Gastroesophageal sphincter (tissue), 4 donors: ENCODE measurements at regions not wholly inside any gene's neighbourhood (a gene's known extent, or its start where the extent isn't known, plus 50 kb on each side); places are given as distances from the start of the nearest gene placed in this dataset.
"Not testable (repeated sequence)": the region's sequence is repeated elsewhere in the genome, so short reads cannot be mapped to it uniquely, and the experiment has no call there.

Experiments used
- ATAC-seq: fragments of 150-250 bp; one replicate; pipeline ENCODE4 v1.9.1; 2016; ENCODE audit warnings: mild to moderate bottlenecking, moderate library complexity
- H3K27ac ChIP-seq, 4 donors: fragments of 200-600 bp; sonication (generic) in 3 of 4; 1 replicate in 3 of 4; 2 replicates in 1 of 4; pipeline ENCODE4 v1.5.1; 2016 to 2019
- H3K27me3 ChIP-seq: fragments of 200-600 bp; sonication (generic); one replicate; pipeline ENCODE4 v1.5.1; 2019
- H3K36me3 ChIP-seq, 2 donors: fragments of 200-600 bp; sonication (generic); one replicate each; pipeline ENCODE4 v1.5.1; 2019; ENCODE audit warnings: control low read depth in 1 of 2
- H3K4me1 ChIP-seq, 3 donors: fragments of 200-600 bp; sonication (generic); 1 replicate in 2 of 3; 2 replicates in 1 of 3; pipeline ENCODE4 v1.5.1; 2016 to 2019; ENCODE audit warnings: control low read depth in 2 of 3
- H3K4me3 ChIP-seq, 2 donors: fragments of 200-600 bp; sonication (generic); one replicate each; pipeline ENCODE4 v1.5.1; 2019; ENCODE audit warnings: mild to moderate bottlenecking in 1 of 2, moderate library complexity in 1 of 2
- H3K9me3 ChIP-seq, 3 donors: fragments of 200-600 bp; sonication (generic); one replicate each; pipeline ENCODE4 v1.5.1; 2017 to 2019; ENCODE audit warnings: control low read depth in 2 of 3
- CTCF ChIP-seq, 4 experiments: fragments of 200-600 bp in 2 of 4; fragments of 450-650 bp in 2 of 4; sonication (generic) in 1 of 4; IDR thresholded peaks; one replicate each; pipeline ENCODE4 v1.5.1; 2017 to 2019; ENCODE audit warnings: antibody characterized with exemption in 4 of 4, mild to moderate bottlenecking in 2 of 4, moderate library complexity in 2 of 4
- EP300 ChIP-seq: sonication (generic); formaldehyde crosslinking; IDR thresholded peaks from one replicate; pipeline ENCODE4 v1.6.1; 2017; ENCODE audit warnings: antibody characterized with exemption, mild to moderate bottlenecking
- POLR2A ChIP-seq, 2 donors: fragments of 450-650 bp; IDR thresholded peaks; one replicate each; pipeline ENCODE4 v1.6.1; 2017; ENCODE audit warnings: antibody characterized with exemption in 2 of 2, mild to moderate bottlenecking in 2 of 2, moderate library complexity in 1 of 2
- POLR2AphosphoS5 ChIP-seq: sonication (generic); formaldehyde crosslinking; IDR thresholded peaks from one replicate; pipeline ENCODE4 v1.6.1; 2017; ENCODE audit warnings: antibody characterized with exemption
- WGBS, 2 donors: methylation state at CpG; one replicate each; pipeline ENCODE4 v1.1.5; 2018; ENCODE audit warnings: low coverage in 1 of 2; 5-methylcytosine and 5-hydroxymethylcytosine counted together

- TF ChIP-seq CTCF (IDR thresholded peaks at IDR 0.05) = no peak
- TF ChIP-seq POLR2AphosphoS5 = no peak
- TF ChIP-seq POLR2A (IDR thresholded peaks at IDR 0.05) = no peak
- no peak for TF ChIP-seq EP300
- H3K4me3 ChIP-seq = no peak overlapping the region
- no peaks in the 10 kb centered on the region for H3K27me3 ChIP-seq
- H3K36me3 ChIP-seq = no peaks in the 10 kb centered on the region
- no peak overlapping the region for H3K27ac ChIP-seq
- H3K4me1 ChIP-seq = peaks cover 0 to 8% (median 0%) of the 10 kb centered on the region in 3 donors
- H3K9me3 ChIP-seq = no peaks in the 10 kb centered on the region
- no peak for ATAC-seq
- 85% methylated on average over 14 of the region's 19 CpGs; no CpG with 5 or more reads in 1 of the 2 donors for WGBS, 2 donors
Observed at GRCh38 chr2:235105821-235106359, 154.1 kb downstream of the SH3BP4 start.

GRCh38 chr2:235106874-235107639 lies 155.2 kb downstream of the SH3BP4 start:
- 0 to 61% methylated on average over 1 to 9 of the region's 10 CpGs for WGBS, 2 donors
- Histone ChIP-seq H3K9me3 (no peaks in the 10 kb centered on the region), H3K4me3 (no peak overlapping the region), H3K36me3 (no peaks in the 10 kb centered on the region), H3K27me3 (no peaks in the 10 kb centered on the region), H3K27ac (no peak overlapping the region), H3K4me1 (peaks cover 0 to 8% (median 0%) of the 10 kb centered on the region in 3 donors)
- peak; percentile 50 for ATAC-seq
- peak; percentile 32 to 78 (median 68) for TF ChIP-seq CTCF (IDR thresholded peaks at IDR 0.05)
- no peak for TF ChIP-seq POLR2A (IDR thresholded peaks at IDR 0.05)

GRCh38 chr2:235107640-235107951 lies 155.8 kb downstream of the SH3BP4 start:
- Histone ChIP-seq H3K36me3 (no peaks in the 10 kb centered on the region), H3K9me3 (no peaks in the 10 kb centered on the region), H3K4me1 (peaks cover 0 to 6% (median 0%) of the 10 kb centered on the region in 3 donors), H3K4me3 (no peak overlapping the region), H3K27ac (no peak overlapping the region), H3K27me3 (no peaks in the 10 kb centered on the region)
- no peak for ATAC-seq
- 79 to 86% methylated on average over 3 of the region's 3 CpGs for WGBS, 2 donors
- TF ChIP-seq POLR2A (IDR thresholded peaks at IDR 0.05) = no peak
- TF ChIP-seq CTCF (IDR thresholded peaks at IDR 0.05) = no peak
- no peak for TF ChIP-seq POLR2AphosphoS5
- no peak for TF ChIP-seq EP300

- not testable (repeated sequence) for H3K4me1 ChIP-seq, H3K27me3 ChIP-seq, H3K36me3 ChIP-seq, ATAC-seq, H3K27ac ChIP-seq, H3K9me3 ChIP-seq, H3K4me3 ChIP-seq
- WGBS, 2 donors = 95 to 98% methylated on average over 3 to 6 of the region's 7 CpGs
Observed at GRCh38 chr2:235109561-235109960, 157.7 kb downstream of the SH3BP4 start.

- peaks cover 6% of the 10 kb centered on the region for H3K27me3 ChIP-seq
- no peaks in the 10 kb centered on the region for H3K9me3 ChIP-seq
- H3K27ac ChIP-seq = no peak overlapping the region
- H3K36me3 ChIP-seq = no peaks in the 10 kb centered on the region
- 81 to 87% methylated on average over 4 of the region's 4 CpGs for WGBS, 2 donors
- TF ChIP-seq EP300 (no peak), POLR2AphosphoS5 (no peak), CTCF (IDR thresholded peaks at IDR 0.05) (no peak), POLR2A (IDR thresholded peaks at IDR 0.05) (no peak)
- no peak for ATAC-seq
- no peak overlapping the region for H3K4me3 ChIP-seq
- H3K4me1 ChIP-seq = no peaks in the 10 kb centered on the region
Observed at GRCh38 chr2:235112365-235112764, 160.5 kb downstream of the SH3BP4 start.
